OCI-LY3 (cell line): ENCODE measurements at regions not wholly inside any gene's neighbourhood (a gene's known extent, or its start where the extent isn't known, plus 50 kb on each side); places are given as distances from the start of the nearest gene placed in this dataset.

Source experiments
- EZH2phosphoT487 ChIP-seq: fragments of 200-600 bp; shearing (Covaris generic); IDR thresholded peaks from 2 replicates; pipeline ENCODE4 v1.6.1; 2018; ENCODE audit warnings: antibody characterized with exemption, mixed run types, low read depth
- TF ChIP-seq, protein P1 (sequence below): fragments of 200-600, 300-600 bp; sonication (generic); IDR thresholded peaks from 2 replicates; pipeline ENCODE4 v1.5.1; 2014; ENCODE audit warnings: antibody characterized with exemption, low read length, low read depth

DNA sequence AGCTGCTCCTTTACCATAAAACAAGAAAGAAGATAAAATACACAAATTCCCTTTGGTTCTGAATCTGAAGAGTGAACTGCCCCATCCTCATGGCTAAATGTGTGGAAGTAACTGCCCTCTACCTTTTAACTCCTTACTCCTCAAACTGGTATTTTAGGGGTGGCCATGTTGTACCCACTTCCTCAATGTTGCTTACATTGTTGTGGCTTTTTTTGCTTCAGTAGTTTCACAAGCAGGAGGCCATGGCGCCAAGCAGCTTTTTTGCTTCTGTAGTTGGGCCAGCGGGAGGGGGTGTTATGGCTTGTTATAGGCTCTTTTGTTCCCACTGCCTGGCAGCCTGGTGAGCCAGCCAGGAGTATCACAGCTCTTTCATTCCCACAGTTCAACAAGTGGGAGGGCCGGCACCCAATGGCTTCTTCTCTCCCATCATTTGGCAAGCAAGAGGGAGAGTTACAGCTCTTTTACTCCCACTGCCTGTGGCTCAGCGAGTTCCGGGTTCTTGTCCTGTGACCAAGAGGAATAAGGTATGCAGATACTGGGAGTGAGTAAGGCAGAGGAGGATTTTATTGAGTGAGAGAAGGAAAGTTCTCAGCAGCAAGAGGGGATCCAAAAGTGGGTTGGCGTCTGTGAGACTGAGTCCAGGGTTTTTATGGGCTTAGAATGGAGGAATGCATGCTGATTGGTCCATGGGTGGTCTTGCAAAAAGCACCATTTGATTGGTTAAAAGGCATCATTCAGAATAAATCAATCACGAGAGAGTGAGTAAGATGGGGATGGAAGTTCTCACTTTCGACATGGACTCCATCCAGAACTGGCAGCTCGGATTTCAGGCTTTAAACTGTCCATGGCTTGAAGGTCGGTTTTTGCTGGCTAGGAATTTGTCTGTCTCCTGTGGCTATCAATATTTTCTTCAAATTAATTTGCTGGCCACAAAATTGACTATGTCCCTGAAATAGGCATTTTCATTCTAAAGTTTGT, 429.6 kb downstream of the HLX start:
- TF ChIP-seq, protein P1, sequence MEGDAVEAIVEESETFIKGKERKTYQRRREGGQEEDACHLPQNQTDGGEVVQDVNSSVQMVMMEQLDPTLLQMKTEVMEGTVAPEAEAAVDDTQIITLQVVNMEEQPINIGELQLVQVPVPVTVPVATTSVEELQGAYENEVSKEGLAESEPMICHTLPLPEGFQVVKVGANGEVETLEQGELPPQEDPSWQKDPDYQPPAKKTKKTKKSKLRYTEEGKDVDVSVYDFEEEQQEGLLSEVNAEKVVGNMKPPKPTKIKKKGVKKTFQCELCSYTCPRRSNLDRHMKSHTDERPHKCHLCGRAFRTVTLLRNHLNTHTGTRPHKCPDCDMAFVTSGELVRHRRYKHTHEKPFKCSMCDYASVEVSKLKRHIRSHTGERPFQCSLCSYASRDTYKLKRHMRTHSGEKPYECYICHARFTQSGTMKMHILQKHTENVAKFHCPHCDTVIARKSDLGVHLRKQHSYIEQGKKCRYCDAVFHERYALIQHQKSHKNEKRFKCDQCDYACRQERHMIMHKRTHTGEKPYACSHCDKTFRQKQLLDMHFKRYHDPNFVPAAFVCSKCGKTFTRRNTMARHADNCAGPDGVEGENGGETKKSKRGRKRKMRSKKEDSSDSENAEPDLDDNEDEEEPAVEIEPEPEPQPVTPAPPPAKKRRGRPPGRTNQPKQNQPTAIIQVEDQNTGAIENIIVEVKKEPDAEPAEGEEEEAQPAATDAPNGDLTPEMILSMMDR = no peak
- no peak for TF ChIP-seq EZH2phosphoT487
